ENCODE measurements at regions not wholly inside any gene's neighbourhood (a gene's known extent, or its start where the extent isn't known, plus 50 kb on each side); places are given as distances from the start of the nearest gene placed in this dataset.
"Not testable (repeated sequence)": the region's sequence is repeated elsewhere in the genome, so short reads cannot be mapped to it uniquely, and the experiment has no call there.

DNA sequence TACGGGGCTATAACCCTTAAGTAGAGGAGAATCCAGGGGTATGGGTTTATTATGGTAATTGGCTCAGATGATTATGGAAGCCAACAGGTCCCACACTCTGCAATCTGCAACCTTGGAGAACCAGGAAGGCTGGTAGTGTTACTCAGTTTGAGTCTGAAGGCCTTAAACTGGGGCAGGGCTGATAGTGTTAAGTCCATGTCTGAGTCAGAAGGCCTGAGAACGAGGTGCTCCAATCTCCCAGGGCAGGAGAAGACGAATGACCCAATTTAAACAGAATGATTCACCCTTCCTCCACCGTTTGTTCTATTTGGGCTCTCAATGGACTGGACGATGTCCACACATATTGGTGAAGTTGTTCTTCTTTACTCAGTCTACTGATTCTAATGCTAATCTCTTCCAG, 244.5 kb upstream of the PTER start:
- H3K27me3 ChIP-seq (ENCODE audit: control insufficient read depth, insufficient read depth, low read length), result no peaks in the 10 kb centered on the region
- DNase-seq (ENCODE audit: low read depth, low spot score), result no peak
- H3K27ac ChIP-seq (ENCODE audit: low read depth, low read length), result no peak overlapping the region
- ChIA-PET POLR2A (no interaction called here), CTCF (no interaction called here)
- TF ChIP-seq, protein P1, sequence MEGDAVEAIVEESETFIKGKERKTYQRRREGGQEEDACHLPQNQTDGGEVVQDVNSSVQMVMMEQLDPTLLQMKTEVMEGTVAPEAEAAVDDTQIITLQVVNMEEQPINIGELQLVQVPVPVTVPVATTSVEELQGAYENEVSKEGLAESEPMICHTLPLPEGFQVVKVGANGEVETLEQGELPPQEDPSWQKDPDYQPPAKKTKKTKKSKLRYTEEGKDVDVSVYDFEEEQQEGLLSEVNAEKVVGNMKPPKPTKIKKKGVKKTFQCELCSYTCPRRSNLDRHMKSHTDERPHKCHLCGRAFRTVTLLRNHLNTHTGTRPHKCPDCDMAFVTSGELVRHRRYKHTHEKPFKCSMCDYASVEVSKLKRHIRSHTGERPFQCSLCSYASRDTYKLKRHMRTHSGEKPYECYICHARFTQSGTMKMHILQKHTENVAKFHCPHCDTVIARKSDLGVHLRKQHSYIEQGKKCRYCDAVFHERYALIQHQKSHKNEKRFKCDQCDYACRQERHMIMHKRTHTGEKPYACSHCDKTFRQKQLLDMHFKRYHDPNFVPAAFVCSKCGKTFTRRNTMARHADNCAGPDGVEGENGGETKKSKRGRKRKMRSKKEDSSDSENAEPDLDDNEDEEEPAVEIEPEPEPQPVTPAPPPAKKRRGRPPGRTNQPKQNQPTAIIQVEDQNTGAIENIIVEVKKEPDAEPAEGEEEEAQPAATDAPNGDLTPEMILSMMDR (IDR thresholded peaks at IDR 0.05; ENCODE audit: low read depth, low read length), result no peak
- H3K9me3 ChIP-seq (ENCODE audit: control insufficient read depth, insufficient read depth, low read length), result peaks cover 18% of the 10 kb centered on the region
- no peak overlapping the region for H3K4me3 ChIP-seq (ENCODE audit: low read depth, low read length)

DNA sequence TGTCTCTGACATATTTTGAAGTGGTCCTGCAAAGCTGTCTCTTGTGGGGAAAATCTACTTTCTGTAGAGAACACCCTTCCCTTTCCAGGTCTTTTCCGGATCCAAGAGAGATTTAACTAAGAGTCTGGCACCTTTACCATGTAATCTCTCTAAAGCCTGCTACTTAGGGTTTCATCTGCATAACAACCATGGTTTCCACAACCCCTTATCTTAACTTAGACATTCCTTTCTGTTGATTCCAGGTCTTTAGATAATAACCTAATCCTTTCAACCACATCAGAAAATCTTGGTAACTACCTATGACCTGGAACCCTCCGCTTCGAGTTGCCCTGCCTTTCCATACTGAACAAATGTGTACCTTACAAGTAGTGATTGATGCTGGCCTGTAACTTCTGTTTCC, 243.6 kb upstream of the PTER start:
- TF ChIP-seq, protein P1 (IDR thresholded peaks at IDR 0.05; ENCODE audit: low read depth, low read length), result no peak
- Histone ChIP-seq H3K9me3 (ENCODE audit: control insufficient read depth, insufficient read depth, low read length) (peaks cover 18% of the 10 kb centered on the region), H3K27ac (ENCODE audit: low read depth, low read length) (no peak overlapping the region), H3K27me3 (ENCODE audit: control insufficient read depth, insufficient read depth, low read length) (no peaks in the 10 kb centered on the region), H3K4me3 (ENCODE audit: low read depth, low read length) (no peak overlapping the region)
- CTCF ChIA-PET, result no interaction called here
- no peak for DNase-seq (ENCODE audit: low read depth, low spot score)
- POLR2A ChIA-PET, result no interaction called here

DNA sequence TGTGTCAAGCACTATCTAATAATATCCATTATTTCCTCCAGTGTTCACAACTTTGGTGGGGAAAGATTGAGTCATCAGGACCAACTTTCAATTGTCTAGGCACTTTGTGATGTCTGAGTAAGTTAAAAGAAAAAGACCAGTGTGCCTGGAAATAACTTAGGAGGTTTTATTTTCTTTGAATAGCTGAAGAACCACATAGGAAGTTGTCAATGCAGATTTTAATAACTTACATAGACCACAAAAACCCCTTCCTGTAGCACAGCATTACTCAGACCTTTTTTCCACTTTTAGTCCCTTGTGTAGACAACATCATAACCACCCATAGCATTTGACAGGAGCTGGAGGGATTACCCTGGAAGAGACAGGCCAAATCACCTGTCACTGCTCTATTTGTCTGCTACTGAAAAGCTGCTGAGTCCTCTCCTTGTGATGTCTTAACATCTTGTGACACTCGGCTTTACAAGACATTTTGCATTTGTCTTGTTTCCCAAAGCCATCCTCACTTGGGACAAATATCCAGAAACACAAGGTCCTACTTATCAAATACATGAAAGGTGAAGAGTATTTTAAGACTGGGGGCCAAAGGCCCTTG, 241.5 kb upstream of the PTER start:
- TF ChIP-seq, protein P1 (IDR thresholded peaks at IDR 0.05; ENCODE audit: low read depth, low read length), result no peak
- peaks cover 17% of the 10 kb centered on the region for H3K9me3 ChIP-seq (ENCODE audit: control insufficient read depth, insufficient read depth, low read length)
- ChIA-PET CTCF (no interaction called here), POLR2A (no interaction called here)
- H3K4me3 ChIP-seq (ENCODE audit: low read depth, low read length), result no peak overlapping the region
- H3K27ac ChIP-seq (ENCODE audit: low read depth, low read length), result no peak overlapping the region
- DNase-seq (ENCODE audit: low read depth, low spot score), result no peak
- H3K27me3 ChIP-seq (ENCODE audit: control insufficient read depth, insufficient read depth, low read length), result no peaks in the 10 kb centered on the region

DNA sequence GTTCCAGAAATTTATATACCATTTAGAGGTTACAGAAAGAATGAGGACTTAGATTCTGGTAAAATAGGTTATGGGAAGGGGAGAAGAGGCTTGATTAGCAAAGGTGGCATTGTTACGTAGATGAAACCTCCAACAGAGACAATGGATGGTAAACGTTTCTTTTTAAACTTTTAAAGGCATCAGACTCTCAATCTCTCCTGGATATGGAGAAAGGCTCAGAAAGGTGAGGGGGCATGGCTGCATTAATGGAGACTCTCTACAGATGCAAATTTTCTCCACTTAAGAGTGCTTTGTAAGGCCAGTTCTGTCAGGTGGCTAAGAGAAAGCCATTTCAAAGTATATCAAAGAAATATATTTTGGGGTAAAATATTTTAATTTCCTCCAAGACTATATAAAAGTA, 240.9 kb upstream of the PTER start:
- no peak overlapping the region for H3K27ac ChIP-seq (ENCODE audit: low read depth, low read length)
- CTCF ChIA-PET, result no interaction called here
- TF ChIP-seq, protein P1 (IDR thresholded peaks at IDR 0.05; ENCODE audit: low read depth, low read length), result no peak
- peaks cover 12% of the 10 kb centered on the region; the same call in 1 of the 2 replicates for H3K9me3 ChIP-seq (ENCODE audit: control insufficient read depth, insufficient read depth, low read length)
- H3K4me3 ChIP-seq (ENCODE audit: low read depth, low read length), result no peak overlapping the region
- DNase-seq (ENCODE audit: low read depth, low spot score), result no peak
- POLR2A ChIA-PET, result no interaction called here
- H3K27me3 ChIP-seq (ENCODE audit: control insufficient read depth, insufficient read depth, low read length), result no peaks in the 10 kb centered on the region

DNA sequence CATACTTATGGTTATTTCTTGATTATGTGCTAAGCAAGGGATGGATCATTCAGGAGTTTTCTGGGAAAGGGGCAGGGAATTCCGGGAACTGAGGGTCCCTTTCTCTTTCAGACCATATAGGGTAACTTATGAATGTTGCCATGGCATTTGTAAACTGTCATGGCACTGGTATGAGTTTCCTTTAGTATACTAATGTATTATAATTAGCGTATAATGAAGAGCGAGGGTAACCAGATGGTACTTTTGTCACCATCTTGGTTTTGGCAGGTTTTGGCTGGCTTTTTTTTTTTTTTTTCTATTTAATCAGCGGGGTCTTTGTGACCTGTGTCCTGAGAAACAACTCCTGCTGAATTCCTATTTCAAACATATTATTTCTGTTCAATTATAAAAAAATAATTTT, 237.6 kb upstream of the PTER start:
- no peak overlapping the region for H3K4me3 ChIP-seq (ENCODE audit: low read depth, low read length)
- DNase-seq (ENCODE audit: low read depth, low spot score), result no peak
- ChIA-PET POLR2A (no interaction called here), CTCF (no interaction called here)
- no peaks in the 10 kb centered on the region for H3K27me3 ChIP-seq (ENCODE audit: control insufficient read depth, insufficient read depth, low read length)
- peaks cover 6% of the 10 kb centered on the region; the same call in 1 of the 2 replicates for H3K9me3 ChIP-seq (ENCODE audit: control insufficient read depth, insufficient read depth, low read length)
- TF ChIP-seq, protein P1 (IDR thresholded peaks at IDR 0.05; ENCODE audit: low read depth, low read length), result no peak
- H3K27ac ChIP-seq (ENCODE audit: low read depth, low read length), result no peak overlapping the region

DNA sequence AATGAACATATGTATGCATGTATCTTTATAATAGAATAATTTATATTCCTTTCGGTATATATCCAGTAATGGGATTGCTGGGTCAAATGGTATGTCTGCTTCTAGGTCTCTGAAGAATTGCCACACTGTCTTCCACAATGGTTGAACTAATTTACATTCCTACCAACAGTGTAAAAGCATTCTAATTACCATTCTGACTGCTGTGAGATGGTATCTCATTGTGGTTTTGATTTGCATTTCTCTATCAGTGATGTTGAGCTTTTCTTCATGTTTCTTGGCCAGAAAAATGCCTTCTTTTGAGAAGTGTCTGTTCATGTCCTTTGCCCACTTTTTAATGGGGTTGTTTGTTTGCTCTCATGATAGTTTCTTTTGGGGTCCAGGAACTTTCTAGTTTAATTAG, 213.2 kb upstream of the PTER start:
- H3K27ac ChIP-seq (ENCODE audit: low read depth, low read length); H3K4me3 ChIP-seq (ENCODE audit: low read depth, low read length); POLR2A ChIA-PET; H3K27me3 ChIP-seq (ENCODE audit: control insufficient read depth, insufficient read depth, low read length); DNase-seq (ENCODE audit: low read depth, low spot score); H3K9me3 ChIP-seq (ENCODE audit: control insufficient read depth, insufficient read depth, low read length); CTCF ChIA-PET: not testable (repeated sequence)
